ENCODE measurements at regions not wholly inside any gene's neighbourhood (a gene's known extent, or its start where the extent isn't known, plus 50 kb on each side); places are given as distances from the start of the nearest gene placed in this dataset.

GRCh38 chr22:27041745-27042310, 384.4 kb downstream of the MIAT start:
- no peak overlapping the region for H3K27ac ChIP-seq
- H3K4me1 ChIP-seq (replicated peaks in 1 of 2) = peaks cover 47 to 62% of the 10 kb centered on the region in 2 donors
- no peak overlapping the region for H3K4me3 ChIP-seq
- 52 to 83% (median 63%) methylated on average over 2 to 14 of the region's 14 CpGs; no CpG with 5 or more reads in 2 of the 10 experiments for WGBS, 10 experiments
- in situ Hi-C loops (cut with MboI; ENCODE audit: low pct_unique_long_range_greater_than_20kb in 2 of 9, low sequenced_read_pairs in 9 of 9, unreplicated experiment in 9 of 9) = no loop called here
- peak in 5 of 8 experiments; percentile 87 to 95 (median 94) for ATAC-seq (replicated peaks in 6 of 8)

DNA sequence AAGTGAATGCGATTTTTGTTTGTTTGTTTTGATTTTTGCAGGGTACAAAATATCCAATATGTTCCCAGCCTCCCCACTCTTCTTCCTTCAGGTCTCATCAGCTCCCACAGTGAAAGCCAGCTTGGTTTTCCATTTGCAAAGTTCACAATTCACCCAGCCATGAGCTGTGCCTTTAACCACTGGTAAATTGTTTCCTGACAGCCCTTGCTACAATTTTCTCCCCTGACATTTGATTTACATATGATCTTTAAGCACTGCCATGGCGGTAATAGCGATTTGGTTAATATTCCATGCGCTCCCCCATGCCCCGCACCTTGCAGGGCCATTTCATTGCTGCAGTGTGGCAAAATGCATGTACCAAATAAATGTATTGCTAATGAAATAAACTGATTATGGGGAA, 385.9 kb downstream of the MIAT start:
- in situ Hi-C loops (cut with MboI; ENCODE audit: low pct_unique_long_range_greater_than_20kb in 2 of 9, low sequenced_read_pairs in 9 of 9, unreplicated experiment in 9 of 9) = no loop called here
- H3K4me1 ChIP-seq (replicated peaks in 1 of 2) = peaks cover 47 to 62% of the 10 kb centered on the region in 2 donors
- no peak overlapping the region for H3K4me3 ChIP-seq
- no peak for ATAC-seq (replicated peaks in 6 of 8)
- WGBS, 10 experiments = 50 to 86% (median 67%) methylated on average over 1 to 5 of the region's 5 CpGs; no CpG with 5 or more reads in 1 of the 10 experiments
- H3K27ac ChIP-seq = no peak overlapping the region

- 0 to 88% (median 52%) methylated on average over 1 to 6 of the region's 7 CpGs; no CpG with 5 or more reads in 1 of the 10 experiments for WGBS, 10 experiments
- Histone ChIP-seq H3K4me1 (replicated peaks in 1 of 2) (peaks cover 47 to 54% of the 10 kb centered on the region in 2 donors), H3K27ac (no peak overlapping the region), H3K4me3 (no peak overlapping the region)
- peak; percentile 22 to 85 (median 41) for ATAC-seq (replicated peaks in 6 of 8)
- in situ Hi-C loops (cut with MboI; ENCODE audit: low pct_unique_long_range_greater_than_20kb in 2 of 9, low sequenced_read_pairs in 9 of 9, unreplicated experiment in 9 of 9) = no loop called here
These were observed 387.9 kb downstream of the MIAT start for GRCh38 chr22:27045103-27045947.

DNA sequence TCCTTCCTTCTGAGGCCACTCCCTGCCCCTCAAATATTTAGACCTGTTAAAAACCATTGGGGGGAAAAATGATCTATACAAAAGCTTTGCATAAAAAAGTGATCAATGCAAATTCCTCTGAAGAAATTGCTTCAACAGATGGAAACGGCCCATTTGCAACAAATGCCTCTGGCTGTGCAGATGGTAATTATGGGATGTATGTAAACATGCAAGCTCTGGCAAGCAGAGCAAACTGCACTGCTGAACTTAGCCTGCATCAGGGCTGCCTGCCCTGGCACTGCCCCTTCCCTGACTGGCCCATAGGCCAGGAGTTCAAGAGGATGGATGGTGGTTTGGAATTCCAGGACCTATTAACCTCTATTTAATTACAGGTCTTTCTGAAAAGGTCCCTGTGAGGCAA, 388.7 kb downstream of the MIAT start:
- H3K27ac ChIP-seq = peak overlapping the region; percentile 1 to 21
- no peak overlapping the region for H3K4me3 ChIP-seq
- peaks cover 46% of the 10 kb centered on the region in 2 donors for H3K4me1 ChIP-seq (replicated peaks in 1 of 2)
- in situ Hi-C loops (cut with MboI; ENCODE audit: low pct_unique_long_range_greater_than_20kb in 2 of 9, low sequenced_read_pairs in 9 of 9, unreplicated experiment in 9 of 9) = no loop called here
- WGBS, 10 experiments = 0 to 40% (median 11%) methylated on average over 1 of the region's 1 CpG; no CpG with 5 or more reads in 3 of the 10 experiments
- peak in 6 of 8 experiments; percentile 15 to 98 (median 56) for ATAC-seq (replicated peaks in 6 of 8)

GRCh38 chr22:27046603-27047002, 389.2 kb downstream of the MIAT start:
- 75 to 100% (median 89%) methylated on average over 1 to 2 of the region's 2 CpGs; no CpG with 5 or more reads in 2 of the 10 experiments for WGBS, 10 experiments
- no peak for ATAC-seq (replicated peaks in 6 of 8)

DNA sequence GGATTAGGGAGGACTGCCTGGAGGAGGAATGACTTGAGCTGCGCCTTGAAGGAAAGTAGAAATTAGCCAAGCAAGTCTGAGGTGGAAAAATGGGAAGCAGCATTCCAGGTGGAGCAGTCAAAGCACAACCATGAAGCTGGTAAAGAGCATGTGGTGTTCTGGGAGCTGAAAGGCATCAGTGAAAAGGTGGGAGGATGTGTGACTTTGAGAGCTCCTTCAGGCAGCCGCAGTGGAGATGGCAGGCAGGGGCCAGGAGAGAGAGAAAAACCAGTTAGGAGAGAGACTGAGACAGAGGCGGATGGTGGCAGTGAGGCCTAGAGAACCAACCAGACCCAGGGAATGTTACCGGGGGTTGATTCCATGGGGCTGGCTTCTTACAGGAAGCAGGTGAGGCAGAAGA, 393.4 kb downstream of the MIAT start:
- in situ Hi-C loops (cut with MboI; ENCODE audit: low pct_unique_long_range_greater_than_20kb in 2 of 9, low sequenced_read_pairs in 9 of 9, unreplicated experiment in 9 of 9) = no loop called here
- Histone ChIP-seq H3K4me1 (replicated peaks in 1 of 2) (peaks cover 7 to 8% of the 10 kb centered on the region in 2 donors), H3K27ac (no peak overlapping the region), H3K4me3 (no peak overlapping the region)
- WGBS, 10 experiments = 42 to 100% (median 100%) methylated on average over 1 to 3 of the region's 4 CpGs; no CpG with 5 or more reads in 2 of the 10 experiments
- ATAC-seq (replicated peaks in 6 of 8) = no peak

More at GRCh38 chr22:27046603-27047002, 389.2 kb downstream of the MIAT start:
- peak overlapping the region in 1 of 2 donors; percentile 1 for H3K27ac ChIP-seq
- in situ Hi-C loops (cut with MboI; ENCODE audit: low pct_unique_long_range_greater_than_20kb in 2 of 9, low sequenced_read_pairs in 9 of 9, unreplicated experiment in 9 of 9) = no loop called here
- H3K4me3 ChIP-seq = no peak overlapping the region
- H3K4me1 ChIP-seq (replicated peaks in 1 of 2) = peaks cover 41% of the 10 kb centered on the region in 2 donors

- ATAC-seq (replicated peaks in 6 of 8) = peak in 1 of 8 experiments; percentile 36
- H3K27ac ChIP-seq = no peak overlapping the region
- in situ Hi-C loops (cut with MboI; ENCODE audit: low pct_unique_long_range_greater_than_20kb in 2 of 9, low sequenced_read_pairs in 9 of 9, unreplicated experiment in 9 of 9) = no loop called here
- H3K4me1 ChIP-seq (replicated peaks in 1 of 2) = peaks cover under 1 to 2% of the 10 kb centered on the region in 2 donors
- H3K4me3 ChIP-seq = no peak overlapping the region
- WGBS, 10 experiments = 33 to 100% (median 65%) methylated on average over 1 to 3 of the region's 3 CpGs; no CpG with 5 or more reads in 2 of the 10 experiments
These were observed 394.0 kb downstream of the MIAT start for GRCh38 chr22:27051407-27051806.

GRCh38 chr22:27057717-27058116, 400.3 kb downstream of the MIAT start:
- no peak overlapping the region for H3K27ac ChIP-seq
- no peak for ATAC-seq (replicated peaks in 6 of 8)
- no peak overlapping the region for H3K4me3 ChIP-seq
- in situ Hi-C loops (cut with MboI; ENCODE audit: low pct_unique_long_range_greater_than_20kb in 2 of 9, low sequenced_read_pairs in 9 of 9, unreplicated experiment in 9 of 9) = no loop called here
- H3K4me1 ChIP-seq (replicated peaks in 1 of 2) = peaks cover 14 to 17% of the 10 kb centered on the region in 2 donors

DNA sequence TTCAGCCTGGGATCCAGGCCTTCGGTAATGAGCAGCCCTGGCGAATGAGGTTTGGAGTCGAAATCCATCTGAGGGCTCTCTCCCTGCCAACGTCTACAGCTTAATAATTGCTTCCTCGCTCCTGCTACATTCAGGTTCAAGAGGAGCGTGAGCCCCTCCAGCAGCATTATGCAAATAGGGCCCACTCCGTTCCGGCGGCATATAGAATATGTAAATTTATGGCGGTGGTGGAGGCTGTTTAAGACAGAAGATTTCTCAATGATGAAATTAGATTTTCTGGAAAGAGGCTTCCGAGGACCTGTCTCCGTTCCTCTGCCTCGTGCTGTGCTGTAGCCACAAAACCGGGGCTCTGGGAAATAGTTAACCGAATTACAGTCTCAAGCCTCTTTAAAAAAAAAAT, 402.8 kb downstream of the MIAT start:
- Histone ChIP-seq H3K27ac (peak overlapping the region in 1 of 2 donors; percentile 21), H3K4me3 (no peak overlapping the region), H3K4me1 (replicated peaks in 1 of 2) (peaks cover 37 to 42% of the 10 kb centered on the region in 2 donors)
- 23 to 100% (median 68%) methylated on average over 1 to 13 of the region's 15 CpGs; no CpG with 5 or more reads in 2 of the 10 experiments for WGBS, 10 experiments
- in situ Hi-C loops (cut with MboI; ENCODE audit: low pct_unique_long_range_greater_than_20kb in 2 of 9, low sequenced_read_pairs in 9 of 9, unreplicated experiment in 9 of 9) = no loop called here
- ATAC-seq (replicated peaks in 6 of 8) = peak in 5 of 8 experiments; percentile 28 to 71 (median 49)

GRCh38 chr22:27062910-27063309, 405.5 kb downstream of the MIAT start:
- WGBS, 10 experiments = 33 to 100% (median 67%) methylated on average over 1 to 2 of the region's 2 CpGs; no CpG with 5 or more reads in 3 of the 10 experiments
- ATAC-seq (replicated peaks in 6 of 8) = peak in 5 of 8 experiments; percentile 22 to 64 (median 31)
- in situ Hi-C loops (cut with MboI; ENCODE audit: low pct_unique_long_range_greater_than_20kb in 2 of 9, low sequenced_read_pairs in 9 of 9, unreplicated experiment in 9 of 9) = no loop called here
- Histone ChIP-seq H3K4me3 (no peak overlapping the region), H3K27ac (no peak overlapping the region), H3K4me1 (replicated peaks in 1 of 2) (peaks cover 52 to 57% of the 10 kb centered on the region in 2 donors)

- Histone ChIP-seq H3K27ac (no peak overlapping the region), H3K4me1 (replicated peaks in 1 of 2) (peaks cover 52 to 57% of the 10 kb centered on the region in 2 donors), H3K4me3 (no peak overlapping the region)
- in situ Hi-C loops (cut with MboI; ENCODE audit: low pct_unique_long_range_greater_than_20kb in 2 of 9, low sequenced_read_pairs in 9 of 9, unreplicated experiment in 9 of 9) = no loop called here
- 16 to 40% (median 21%) methylated on average over 1 to 5 of the region's 5 CpGs; no CpG with 5 or more reads in 4 of the 10 experiments for WGBS, 10 experiments
- ATAC-seq (replicated peaks in 6 of 8) = peak in 5 of 8 experiments; percentile 76 to 88 (median 85)
These were observed 406.0 kb downstream of the MIAT start for GRCh38 chr22:27063406-27063805.

DNA sequence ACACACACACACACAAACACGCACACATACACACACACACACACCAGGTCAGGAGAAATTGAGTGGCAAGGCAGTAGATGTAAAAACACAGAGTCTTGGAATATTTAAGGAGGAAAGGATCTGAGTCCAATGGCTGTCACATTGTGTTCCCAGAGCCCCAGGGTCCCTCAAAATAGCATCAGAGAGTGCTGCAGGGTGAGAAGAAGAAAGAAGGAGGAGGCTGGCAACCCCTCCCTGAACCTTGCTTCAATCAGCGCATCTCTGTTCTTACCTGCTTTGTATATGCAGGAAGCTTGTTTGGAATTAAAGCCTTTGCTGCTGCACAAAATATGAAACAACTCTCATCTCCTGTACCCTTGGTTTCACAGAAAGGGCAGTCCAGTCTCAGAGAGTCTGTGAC, 406.5 kb downstream of the MIAT start:
- WGBS, 10 experiments = 0 to 100% (median 47%) methylated on average over 1 of the region's 2 CpGs; no CpG with 5 or more reads in 4 of the 10 experiments
- in situ Hi-C loops (cut with MboI; ENCODE audit: low pct_unique_long_range_greater_than_20kb in 2 of 9, low sequenced_read_pairs in 9 of 9, unreplicated experiment in 9 of 9) = no loop called here
- H3K4me1 ChIP-seq (replicated peaks in 1 of 2) = peaks cover 52 to 57% of the 10 kb centered on the region in 2 donors
- peak in 3 of 8 experiments; percentile 13 to 20 (median 15) for ATAC-seq (replicated peaks in 6 of 8)
- H3K27ac ChIP-seq = no peak overlapping the region
- no peak overlapping the region for H3K4me3 ChIP-seq

DNA sequence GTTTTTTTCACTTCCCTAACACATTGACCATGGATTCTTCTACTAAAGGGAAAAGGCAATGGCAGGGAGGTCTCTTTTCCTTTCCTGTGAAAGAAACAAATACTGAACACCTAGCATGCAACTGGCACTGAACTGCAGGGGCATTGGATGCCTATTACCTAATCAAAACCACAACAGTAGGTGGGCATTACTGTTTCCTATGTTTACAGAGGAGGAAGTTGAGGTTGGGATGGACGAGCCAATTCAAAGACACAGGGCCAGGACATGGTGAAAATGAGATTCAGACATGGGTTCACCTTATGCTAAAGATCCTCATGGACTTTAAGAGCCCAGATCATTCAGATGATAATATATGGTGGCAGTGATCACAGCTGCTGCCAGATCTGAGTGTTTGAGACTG, 407.0 kb downstream of the MIAT start:
- Histone ChIP-seq H3K4me3 (no peak overlapping the region), H3K4me1 (replicated peaks in 1 of 2) (peaks cover 52 to 56% of the 10 kb centered on the region in 2 donors), H3K27ac (no peak overlapping the region)
- WGBS, 10 experiments = 38 to 89% (median 64%) methylated on average over 1 of the region's 1 CpG; no CpG with 5 or more reads in 6 of the 10 experiments
- ATAC-seq (replicated peaks in 6 of 8) = no peak
- in situ Hi-C loops (cut with MboI; ENCODE audit: low pct_unique_long_range_greater_than_20kb in 2 of 9, low sequenced_read_pairs in 9 of 9, unreplicated experiment in 9 of 9) = no loop called here

Measured in motor neuron (in vitro differentiated cells).